Erythroblast (primary cell): ENCODE measurements at regions not wholly inside any gene's neighbourhood (a gene's known extent, or its start where the extent isn't known, plus 50 kb on each side); places are given as distances from the start of the nearest gene placed in this dataset.

Experiments used
- GATA1 ChIP-seq: IDR thresholded peaks from 2 replicates; pipeline ENCODE4 v1.6.1; 2011; ENCODE audit warnings: low read depth, mild to moderate bottlenecking, control low read depth, low read length, moderate library complexity
- POLR2A ChIP-seq: IDR thresholded peaks from 2 replicates; pipeline ENCODE4 v1.6.1; 2011; ENCODE audit warnings: mild to moderate bottlenecking, low read length

- no peak for TF ChIP-seq POLR2A
- no peak for TF ChIP-seq GATA1
Measured at GRCh38 chr13:47027780-47028437, 131.1 kb upstream of the HTR2A start.
